ENCODE measurements at regions not wholly inside any gene's neighbourhood (a gene's known extent, or its start where the extent isn't known, plus 50 kb on each side); places are given as distances from the start of the nearest gene placed in this dataset.

DNA sequence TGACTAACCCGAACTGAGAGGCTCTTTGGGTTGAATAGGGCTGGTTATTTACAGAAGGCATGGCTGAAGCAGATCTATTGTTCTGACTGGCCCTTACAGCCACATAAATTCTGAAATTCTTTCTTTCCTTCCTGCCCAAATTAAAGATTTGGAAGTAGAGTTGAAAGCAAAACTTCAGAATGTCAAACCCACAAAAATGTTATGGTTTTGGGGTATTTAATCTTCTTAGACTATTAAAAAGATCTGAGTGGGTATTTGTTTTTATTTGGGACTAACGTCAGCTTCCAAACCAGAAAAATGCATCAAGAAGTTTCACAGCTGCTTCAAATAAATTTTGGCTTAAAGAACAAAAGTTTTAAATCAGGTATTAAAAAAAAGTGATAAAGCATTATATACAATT, 124.5 kb downstream of the AHR start:
- TF ChIP-seq, protein P1, sequence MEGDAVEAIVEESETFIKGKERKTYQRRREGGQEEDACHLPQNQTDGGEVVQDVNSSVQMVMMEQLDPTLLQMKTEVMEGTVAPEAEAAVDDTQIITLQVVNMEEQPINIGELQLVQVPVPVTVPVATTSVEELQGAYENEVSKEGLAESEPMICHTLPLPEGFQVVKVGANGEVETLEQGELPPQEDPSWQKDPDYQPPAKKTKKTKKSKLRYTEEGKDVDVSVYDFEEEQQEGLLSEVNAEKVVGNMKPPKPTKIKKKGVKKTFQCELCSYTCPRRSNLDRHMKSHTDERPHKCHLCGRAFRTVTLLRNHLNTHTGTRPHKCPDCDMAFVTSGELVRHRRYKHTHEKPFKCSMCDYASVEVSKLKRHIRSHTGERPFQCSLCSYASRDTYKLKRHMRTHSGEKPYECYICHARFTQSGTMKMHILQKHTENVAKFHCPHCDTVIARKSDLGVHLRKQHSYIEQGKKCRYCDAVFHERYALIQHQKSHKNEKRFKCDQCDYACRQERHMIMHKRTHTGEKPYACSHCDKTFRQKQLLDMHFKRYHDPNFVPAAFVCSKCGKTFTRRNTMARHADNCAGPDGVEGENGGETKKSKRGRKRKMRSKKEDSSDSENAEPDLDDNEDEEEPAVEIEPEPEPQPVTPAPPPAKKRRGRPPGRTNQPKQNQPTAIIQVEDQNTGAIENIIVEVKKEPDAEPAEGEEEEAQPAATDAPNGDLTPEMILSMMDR (IDR thresholded peaks at IDR 0.05; ENCODE audit: low read depth, low read length), result no peak
- no peak overlapping the region for H3K4me3 ChIP-seq (ENCODE audit: low read depth, low read length)

DNA sequence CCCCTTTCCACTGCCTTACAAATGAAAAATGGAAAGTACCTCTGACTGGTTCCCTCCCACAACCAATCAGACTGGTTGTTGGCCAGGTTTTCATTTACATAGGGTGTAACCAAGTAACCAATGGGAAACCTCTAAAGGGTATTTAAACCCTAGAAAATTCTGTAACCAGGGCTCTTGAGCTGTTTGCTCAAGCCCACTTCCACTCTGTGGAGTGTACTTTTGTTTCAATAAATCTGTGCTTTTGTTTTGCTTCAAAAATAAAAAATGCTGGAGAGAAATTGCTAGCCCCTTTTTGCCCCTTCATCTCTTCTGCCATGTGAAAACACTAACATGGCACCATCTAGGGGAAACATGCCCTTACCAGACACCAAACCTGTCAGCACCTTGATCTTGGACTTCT, 129.5 kb downstream of the AHR start:
- TF ChIP-seq, protein P1 (IDR thresholded peaks at IDR 0.05; ENCODE audit: low read depth, low read length), result no peak
- H3K4me3 ChIP-seq (ENCODE audit: low read depth, low read length), result no peak overlapping the region

DNA sequence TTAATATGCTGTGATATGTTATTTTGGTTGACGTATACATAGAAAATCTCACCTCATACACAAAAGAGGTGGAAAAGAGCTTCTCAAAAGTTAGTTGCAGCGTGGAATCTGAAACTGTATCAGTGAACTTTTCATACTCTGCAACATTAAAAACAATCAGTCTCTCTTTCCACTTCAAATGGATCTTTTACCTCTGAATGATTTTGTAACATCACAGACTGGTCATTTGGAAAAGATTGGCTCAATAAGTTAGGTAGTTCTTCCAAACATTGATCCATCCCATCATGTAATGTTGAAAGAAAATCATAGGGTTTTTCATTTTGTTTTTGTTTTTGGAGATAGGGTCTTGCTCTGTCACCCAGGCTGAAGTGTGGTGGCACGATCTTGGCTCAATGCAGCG, 131.1 kb downstream of the AHR start:
- TF ChIP-seq, protein P1 (IDR thresholded peaks at IDR 0.05; ENCODE audit: low read depth, low read length), result no peak
- H3K4me3 ChIP-seq (ENCODE audit: low read depth, low read length), result no peak overlapping the region

DNA sequence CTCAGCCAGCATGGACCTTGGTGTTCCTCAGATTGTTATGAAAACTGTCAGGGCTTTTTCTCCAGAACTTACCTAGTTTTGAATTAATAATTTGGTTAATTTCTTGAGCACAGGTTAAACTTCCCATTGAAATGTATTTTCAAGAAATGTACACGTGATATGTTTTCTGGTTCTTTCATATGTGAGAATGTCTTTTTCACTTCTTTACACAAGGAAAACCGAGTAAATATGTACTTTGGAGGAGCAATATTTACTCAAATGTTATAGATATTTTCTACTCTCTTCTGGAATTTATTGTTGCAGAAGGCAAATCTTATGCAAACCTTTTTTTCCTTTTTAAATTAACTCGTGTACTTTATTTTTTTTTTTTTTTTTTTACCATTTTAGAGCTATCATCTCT, 134.3 kb downstream of the AHR start:
- TF ChIP-seq, protein P1 (IDR thresholded peaks at IDR 0.05; ENCODE audit: low read depth, low read length), result no peak
- no peak overlapping the region for H3K4me3 ChIP-seq (ENCODE audit: low read depth, low read length)

DNA sequence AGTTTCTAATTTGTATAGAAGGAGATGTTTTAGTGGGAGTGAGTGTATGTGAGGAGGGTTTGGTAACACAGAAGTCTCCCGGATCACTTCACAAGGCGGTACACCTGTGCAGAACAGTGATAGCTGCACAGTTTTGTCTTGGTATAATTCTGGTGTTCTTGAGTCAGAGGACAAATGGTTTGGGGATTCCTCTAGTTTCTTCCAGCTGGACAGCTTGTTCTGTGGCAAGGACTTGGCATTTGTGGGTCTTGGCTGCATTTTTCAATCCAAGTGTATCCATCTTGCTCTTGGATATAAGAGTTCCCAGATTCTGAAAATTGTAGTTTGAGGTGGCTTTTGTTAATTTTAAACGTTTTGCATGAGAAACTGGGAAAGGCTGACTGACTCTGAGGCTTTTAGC, 135.7 kb downstream of the AHR start:
- H3K4me3 ChIP-seq (ENCODE audit: low read depth, low read length), result no peak overlapping the region
- TF ChIP-seq, protein P1 (IDR thresholded peaks at IDR 0.05; ENCODE audit: low read depth, low read length), result no peak

DNA sequence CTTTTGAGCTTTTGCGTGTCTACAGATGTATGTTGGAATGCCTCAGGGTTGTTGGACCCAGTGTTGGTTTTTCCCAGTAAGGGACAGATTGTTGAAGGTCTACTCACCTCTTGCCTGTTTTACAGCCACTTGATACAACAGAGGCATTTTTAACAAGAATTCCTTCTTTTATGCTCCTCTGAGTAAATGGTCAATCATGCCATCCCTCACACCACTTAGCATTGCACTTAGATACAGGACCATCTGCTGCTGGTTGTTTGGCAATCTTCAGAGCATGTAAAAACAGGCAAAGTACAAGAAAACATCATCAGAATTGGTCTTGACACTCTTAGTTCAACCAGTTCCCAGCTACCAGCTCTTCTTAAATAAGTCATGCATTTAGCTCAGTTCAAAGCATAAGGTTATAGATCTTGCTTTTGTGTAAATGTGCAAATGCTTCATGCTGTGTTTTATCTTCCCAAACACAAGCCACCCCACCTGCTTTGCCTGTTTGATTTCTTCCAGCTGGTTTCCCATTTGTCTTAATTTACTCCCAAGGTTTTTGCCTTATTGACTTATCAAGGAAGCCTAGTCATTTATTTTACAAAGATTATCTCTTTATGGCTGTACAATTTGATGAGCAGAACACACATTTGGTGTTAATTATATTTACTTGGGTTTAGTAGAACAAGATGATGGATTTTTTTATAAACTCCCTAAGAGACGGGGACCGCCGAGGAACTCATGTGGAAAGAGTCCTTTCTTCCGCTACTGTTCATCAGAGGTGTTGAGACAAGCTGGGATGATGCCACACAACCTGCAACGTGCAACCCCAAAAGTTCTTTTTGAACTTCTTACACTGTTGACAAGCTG, 136.6 kb downstream of the AHR start:
- TF ChIP-seq, protein P1 (IDR thresholded peaks at IDR 0.05; ENCODE audit: low read depth, low read length), result no peak
- H3K4me3 ChIP-seq (ENCODE audit: low read depth, low read length), result no peak overlapping the region

DNA sequence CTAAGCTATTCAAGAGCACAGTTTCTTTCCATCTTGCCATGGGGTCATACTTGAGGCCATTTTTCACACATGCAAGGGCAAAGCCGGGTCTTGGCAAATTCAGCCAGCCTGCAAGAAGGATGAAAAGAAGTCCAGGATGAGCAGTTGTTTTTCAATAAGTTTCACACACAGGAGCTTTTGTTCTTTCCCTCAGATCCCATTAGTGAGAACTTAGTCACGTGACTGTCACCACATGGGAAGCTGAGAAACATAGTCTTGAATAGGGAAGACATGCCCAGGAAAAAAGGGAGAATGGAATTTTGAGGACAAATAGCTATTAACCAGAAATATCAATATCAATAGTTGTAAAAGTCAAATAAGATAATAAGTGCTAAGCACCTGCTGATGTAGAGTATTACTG, 137.7 kb downstream of the AHR start:
- no peak overlapping the region for H3K4me3 ChIP-seq (ENCODE audit: low read depth, low read length)
- TF ChIP-seq, protein P1 (IDR thresholded peaks at IDR 0.05; ENCODE audit: low read depth, low read length), result no peak
